ENCODE measurements at regions not wholly inside any gene's neighbourhood (a gene's known extent, or its start where the extent isn't known, plus 50 kb on each side); places are given as distances from the start of the nearest gene placed in this dataset.

- no peak for TF ChIP-seq CTCF (conservative IDR thresholded peaks at IDR 0.05; ENCODE audit: low read depth, low read length)
- TF ChIP-seq EZH2 (IDR thresholded peaks at IDR 0.05; ENCODE audit: borderline replicate concordance, low read depth, low read length, poor library complexity, severe bottlenecking) = no peak
Measured at GRCh38 chr3:70603103-70603502, 290.7 kb upstream of the MDFIC2 start.
